Neural cell (in vitro differentiated cells): ENCODE measurements at regions not wholly inside any gene's neighbourhood (a gene's known extent, or its start where the extent isn't known, plus 50 kb on each side); places are given as distances from the start of the nearest gene placed in this dataset.

Source experiments
- H2AFZ ChIP-seq: fragments of 200-600, 300-800 bp; sonication (generic), shearing (Covaris generic); 2 replicates; pipeline ENCODE4 v1.6.0; 2014; ENCODE audit warnings: low read depth, mild to moderate bottlenecking, antibody characterized with exemption, low read length, moderate library complexity
- H3F3A ChIP-seq: fragments of 200-600 bp; shearing (Covaris generic); 2 replicates; pipeline ENCODE4 v1.6.1; 2016; ENCODE audit warnings: mild to moderate bottlenecking, moderate library complexity, mixed read lengths, antibody characterized with exemption, low read length; ENCODE audit not compliant: insufficient read depth, poor library complexity, severe bottlenecking
- H3K27ac ChIP-seq: fragments of 200-600, 300-800 bp; sonication (generic), shearing (Covaris generic); 2 replicates; pipeline ENCODE4 v1.5.1; 2014; ENCODE audit warnings: mild to moderate bottlenecking, low read length, moderate library complexity
- H3K27me3 ChIP-seq: fragments of 300-800, 200-600 bp; sonication (generic), shearing (Covaris generic); 2 replicates; pipeline ENCODE4 v1.6.0; 2014; ENCODE audit warnings: mild to moderate bottlenecking, low read depth, low read length, moderate library complexity; ENCODE audit not compliant: insufficient read depth
- H3K36me3 ChIP-seq: fragments of 300-800, 200-600 bp; sonication (generic), shearing (Covaris generic); 2 replicates; pipeline ENCODE4 v1.5.1; 2014; ENCODE audit warnings: mild to moderate bottlenecking, antibody characterized with exemption, low read length, moderate library complexity; ENCODE audit not compliant: insufficient read depth
- H3K4me2 ChIP-seq: fragments of 300-800, 200-600 bp; sonication (generic), shearing (Covaris generic); 2 replicates; pipeline ENCODE4 v1.6.0; 2014; ENCODE audit warnings: mild to moderate bottlenecking, low read length
- H3K4me3 ChIP-seq: fragments of 300-800, 200-600 bp; sonication (generic), shearing (Covaris generic); 2 replicates; pipeline ENCODE4 v1.5.1; 2014; ENCODE audit warnings: mild to moderate bottlenecking, low read length, moderate library complexity
- H3K79me2 ChIP-seq: fragments of 200-600 bp; shearing (Covaris generic); replicated peaks from 2 replicates; pipeline ENCODE4 v1.6.0; 2014; ENCODE audit warnings: mild to moderate bottlenecking, low read length, moderate library complexity; ENCODE audit not compliant: insufficient read depth
- H3K9ac ChIP-seq: fragments of 300-800, 200-600 bp; sonication (generic), shearing (Covaris generic); 2 replicates; pipeline ENCODE4 v1.6.1; 2016; ENCODE audit warnings: mild to moderate bottlenecking, low read length, mixed read lengths
- H3K9me2 ChIP-seq: fragments of 200-600 bp; shearing (Covaris generic); 2 replicates; pipeline ENCODE4 v1.6.1; 2016; ENCODE audit warnings: mild to moderate bottlenecking, low read length, mixed read lengths; ENCODE audit not compliant: insufficient read depth
- H3K9me3 ChIP-seq: fragments of 200-600, 300-800 bp; sonication (generic), shearing (Covaris generic); 2 replicates; pipeline ENCODE4 v1.6.1; 2016; ENCODE audit warnings: mild to moderate bottlenecking, mixed run types, low read length, moderate library complexity, mixed read lengths
- H4K20me1 ChIP-seq: fragments of 200-600 bp; shearing (Covaris generic); 2 replicates; pipeline ENCODE4 v1.6.1; 2016; ENCODE audit warnings: mild to moderate bottlenecking, mixed run types; ENCODE audit not compliant: insufficient read depth
- EP300 ChIP-seq: fragments of 450-650 bp; conservative IDR thresholded peaks from 2 replicates; pipeline ENCODE4 v1.6.1; 2014; ENCODE audit warnings: antibody characterized with exemption, mild to moderate bottlenecking, moderate library complexity; ENCODE audit not compliant: poor library complexity, severe bottlenecking
- EZH2 ChIP-seq: fragments of 200-600, 300-800 bp; shearing (Covaris generic), sonication (generic); IDR thresholded peaks from 2 replicates; pipeline ENCODE4 v1.6.1; 2014; ENCODE audit warnings: antibody characterized with exemption, low read length, borderline replicate concordance, mild to moderate bottlenecking; ENCODE audit not compliant: insufficient read depth, poor library complexity, severe bottlenecking
- MXI1 ChIP-seq: fragments of 450-650 bp; conservative IDR thresholded peaks from 2 replicates; pipeline ENCODE4 v1.6.1; 2014; ENCODE audit warnings: antibody characterized with exemption, mild to moderate bottlenecking; ENCODE audit not compliant: poor library complexity, severe bottlenecking
- POLR2AphosphoS5 ChIP-seq: IDR thresholded peaks from 2 replicates; pipeline ENCODE4 v1.6.1; 2012
- RAD21 ChIP-seq: fragments of 450-650 bp; conservative IDR thresholded peaks from 2 replicates; pipeline ENCODE4 v1.6.1; 2014; ENCODE audit warnings: antibody characterized with exemption, mild to moderate bottlenecking, moderate library complexity
- SMC3 ChIP-seq: fragments of 450-650 bp; conservative IDR thresholded peaks from 2 replicates; pipeline ENCODE4 v1.6.1; 2014; ENCODE audit warnings: antibody characterized with exemption, mild to moderate bottlenecking, moderate library complexity; ENCODE audit not compliant: poor library complexity
- TAF1 ChIP-seq: IDR thresholded peaks from 2 replicates; pipeline ENCODE4 v1.6.1; 2012; ENCODE audit warnings: low read depth
- TF ChIP-seq, protein P1 (sequence below): fragments of 450-650 bp; IDR thresholded peaks from 2 replicates; pipeline ENCODE4 v1.5.1; 2014; ENCODE audit warnings: antibody characterized with exemption, mild to moderate bottlenecking, moderate library complexity; ENCODE audit not compliant: poor library complexity, severe bottlenecking
- TF ChIP-seq, protein P2 (sequence below): IDR thresholded peaks from 2 replicates; pipeline ENCODE4 v1.6.1; 2012; ENCODE audit warnings: borderline replicate concordance

DNA sequence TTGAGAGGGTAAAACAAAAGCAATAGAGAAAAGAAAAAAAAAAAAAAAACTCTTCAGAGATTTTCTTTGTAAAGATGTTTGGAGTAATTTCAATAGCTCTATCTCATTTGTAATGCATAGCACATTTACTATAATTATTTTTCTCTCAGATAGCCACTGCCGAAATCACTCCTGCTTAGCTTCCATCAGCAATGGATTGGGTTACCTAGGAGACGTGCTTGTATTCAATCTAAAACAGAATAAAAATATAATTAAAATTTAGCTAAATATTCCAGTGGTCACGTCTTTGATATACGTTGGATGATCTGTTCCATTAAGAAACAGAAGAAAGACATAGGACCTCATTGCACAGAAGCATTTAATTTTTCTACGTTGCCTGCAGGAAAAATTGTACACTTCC, 1435.7 kb upstream of the DDX18 start:
- Histone ChIP-seq H3K9me2 (no peaks in the 10 kb centered on the region), H4K20me1 (no peaks in the 10 kb centered on the region), H3K27me3 (no peaks in the 10 kb centered on the region), H3K9me3 (no peaks in the 10 kb centered on the region), H3K36me3 (no peaks in the 10 kb centered on the region), H3K4me3 (no peak overlapping the region), H3K79me2 (no peaks in the 10 kb centered on the region), H3K27ac (no peak overlapping the region), H3F3A (no peaks in the 10 kb centered on the region), H3K4me2 (no peak overlapping the region), H3K9ac (no peak overlapping the region), H2AFZ (no peak overlapping the region)
- TF ChIP-seq EZH2 (no peak), POLR2AphosphoS5 (no peak), TAF1 (no peak), SMC3 (no peak), MXI1 (no peak), RAD21 (no peak), EP300 (no peak)
- TF ChIP-seq, protein P1, sequence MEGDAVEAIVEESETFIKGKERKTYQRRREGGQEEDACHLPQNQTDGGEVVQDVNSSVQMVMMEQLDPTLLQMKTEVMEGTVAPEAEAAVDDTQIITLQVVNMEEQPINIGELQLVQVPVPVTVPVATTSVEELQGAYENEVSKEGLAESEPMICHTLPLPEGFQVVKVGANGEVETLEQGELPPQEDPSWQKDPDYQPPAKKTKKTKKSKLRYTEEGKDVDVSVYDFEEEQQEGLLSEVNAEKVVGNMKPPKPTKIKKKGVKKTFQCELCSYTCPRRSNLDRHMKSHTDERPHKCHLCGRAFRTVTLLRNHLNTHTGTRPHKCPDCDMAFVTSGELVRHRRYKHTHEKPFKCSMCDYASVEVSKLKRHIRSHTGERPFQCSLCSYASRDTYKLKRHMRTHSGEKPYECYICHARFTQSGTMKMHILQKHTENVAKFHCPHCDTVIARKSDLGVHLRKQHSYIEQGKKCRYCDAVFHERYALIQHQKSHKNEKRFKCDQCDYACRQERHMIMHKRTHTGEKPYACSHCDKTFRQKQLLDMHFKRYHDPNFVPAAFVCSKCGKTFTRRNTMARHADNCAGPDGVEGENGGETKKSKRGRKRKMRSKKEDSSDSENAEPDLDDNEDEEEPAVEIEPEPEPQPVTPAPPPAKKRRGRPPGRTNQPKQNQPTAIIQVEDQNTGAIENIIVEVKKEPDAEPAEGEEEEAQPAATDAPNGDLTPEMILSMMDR, result no peak
- TF ChIP-seq, protein P2, sequence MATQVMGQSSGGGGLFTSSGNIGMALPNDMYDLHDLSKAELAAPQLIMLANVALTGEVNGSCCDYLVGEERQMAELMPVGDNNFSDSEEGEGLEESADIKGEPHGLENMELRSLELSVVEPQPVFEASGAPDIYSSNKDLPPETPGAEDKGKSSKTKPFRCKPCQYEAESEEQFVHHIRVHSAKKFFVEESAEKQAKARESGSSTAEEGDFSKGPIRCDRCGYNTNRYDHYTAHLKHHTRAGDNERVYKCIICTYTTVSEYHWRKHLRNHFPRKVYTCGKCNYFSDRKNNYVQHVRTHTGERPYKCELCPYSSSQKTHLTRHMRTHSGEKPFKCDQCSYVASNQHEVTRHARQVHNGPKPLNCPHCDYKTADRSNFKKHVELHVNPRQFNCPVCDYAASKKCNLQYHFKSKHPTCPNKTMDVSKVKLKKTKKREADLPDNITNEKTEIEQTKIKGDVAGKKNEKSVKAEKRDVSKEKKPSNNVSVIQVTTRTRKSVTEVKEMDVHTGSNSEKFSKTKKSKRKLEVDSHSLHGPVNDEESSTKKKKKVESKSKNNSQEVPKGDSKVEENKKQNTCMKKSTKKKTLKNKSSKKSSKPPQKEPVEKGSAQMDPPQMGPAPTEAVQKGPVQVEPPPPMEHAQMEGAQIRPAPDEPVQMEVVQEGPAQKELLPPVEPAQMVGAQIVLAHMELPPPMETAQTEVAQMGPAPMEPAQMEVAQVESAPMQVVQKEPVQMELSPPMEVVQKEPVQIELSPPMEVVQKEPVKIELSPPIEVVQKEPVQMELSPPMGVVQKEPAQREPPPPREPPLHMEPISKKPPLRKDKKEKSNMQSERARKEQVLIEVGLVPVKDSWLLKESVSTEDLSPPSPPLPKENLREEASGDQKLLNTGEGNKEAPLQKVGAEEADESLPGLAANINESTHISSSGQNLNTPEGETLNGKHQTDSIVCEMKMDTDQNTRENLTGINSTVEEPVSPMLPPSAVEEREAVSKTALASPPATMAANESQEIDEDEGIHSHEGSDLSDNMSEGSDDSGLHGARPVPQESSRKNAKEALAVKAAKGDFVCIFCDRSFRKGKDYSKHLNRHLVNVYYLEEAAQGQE, result no peak

DNA sequence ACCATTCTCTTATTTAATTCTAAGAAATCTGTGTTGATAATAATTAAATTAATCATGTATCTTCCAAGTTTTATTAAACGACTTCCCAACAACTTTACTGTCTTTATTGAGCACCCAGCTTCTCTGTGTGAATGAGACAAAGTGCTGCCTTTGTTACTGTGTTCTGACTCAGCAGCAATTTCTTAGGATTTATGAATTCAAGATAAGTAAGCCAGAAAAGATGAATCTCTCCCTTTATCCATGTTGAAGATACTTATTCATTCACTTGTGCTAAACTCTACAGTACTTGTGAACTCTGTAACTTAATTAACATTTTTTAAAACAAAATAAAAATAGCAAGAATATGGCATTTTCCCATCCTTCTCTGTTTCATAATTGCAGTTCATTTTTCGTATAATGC, 1403.3 kb upstream of the DDX18 start:
- Histone ChIP-seq H3K9ac (no peak overlapping the region), H3K27ac (no peak overlapping the region), H3K79me2 (no peaks in the 10 kb centered on the region), H3K9me3 (no peaks in the 10 kb centered on the region), H3K4me3 (no peak overlapping the region), H3K36me3 (no peaks in the 10 kb centered on the region), H4K20me1 (no peaks in the 10 kb centered on the region), H3F3A (no peaks in the 10 kb centered on the region), H3K27me3 (no peaks in the 10 kb centered on the region), H3K9me2 (no peaks in the 10 kb centered on the region), H3K4me2 (no peak overlapping the region), H2AFZ (no peak overlapping the region)
- TF ChIP-seq, protein P1, result no peak
- TF ChIP-seq MXI1 (no peak), POLR2AphosphoS5 (no peak), EP300 (no peak), RAD21 (no peak), TAF1 (no peak), SMC3 (no peak), EZH2 (no peak)
- TF ChIP-seq, protein P2, result no peak
